ENCODE measurements at regions not wholly inside any gene's neighbourhood (a gene's known extent, or its start where the extent isn't known, plus 50 kb on each side); places are given as distances from the start of the nearest gene placed in this dataset.

DNA sequence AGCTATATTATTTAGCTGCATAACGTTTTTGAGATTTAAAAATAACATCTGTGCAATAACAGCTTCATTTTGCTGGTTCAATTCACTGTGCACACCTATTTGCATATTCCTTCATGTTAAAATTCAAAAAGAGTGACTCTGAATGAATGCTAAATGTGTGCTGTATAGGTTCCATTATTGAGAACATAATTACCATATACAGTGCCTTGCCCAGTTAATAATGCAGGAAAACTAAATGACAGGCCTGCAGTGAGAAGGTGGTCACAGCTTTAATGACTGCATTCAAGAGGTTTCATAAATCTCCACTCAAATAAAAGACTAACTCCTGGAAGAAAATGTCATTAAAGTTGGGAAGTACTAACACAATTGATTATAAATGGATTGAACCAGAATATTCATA is 1183.2 kb upstream of the ADGRL3 start:
- H3K4me3 Mint-ChIP-seq (ENCODE audit: low read depth) = no peak overlapping the region
- no peak for DNase-seq (ENCODE audit: low spot score)
- intact Hi-C loops (cut with micrococcal nuclease) = no loop called here
- H3K36me3 Mint-ChIP-seq (ENCODE audit: low read depth) = no peaks in the 10 kb centered on the region
- no peaks in the 10 kb centered on the region for H3K4me1 Mint-ChIP-seq (ENCODE audit: low read depth)
- peaks cover 14% of the 10 kb centered on the region for H3K9me3 Mint-ChIP-seq
- H3K27ac Mint-ChIP-seq = no peak overlapping the region
- no peaks in the 10 kb centered on the region for H3K27me3 Mint-ChIP-seq (ENCODE audit: low read depth)

DNA sequence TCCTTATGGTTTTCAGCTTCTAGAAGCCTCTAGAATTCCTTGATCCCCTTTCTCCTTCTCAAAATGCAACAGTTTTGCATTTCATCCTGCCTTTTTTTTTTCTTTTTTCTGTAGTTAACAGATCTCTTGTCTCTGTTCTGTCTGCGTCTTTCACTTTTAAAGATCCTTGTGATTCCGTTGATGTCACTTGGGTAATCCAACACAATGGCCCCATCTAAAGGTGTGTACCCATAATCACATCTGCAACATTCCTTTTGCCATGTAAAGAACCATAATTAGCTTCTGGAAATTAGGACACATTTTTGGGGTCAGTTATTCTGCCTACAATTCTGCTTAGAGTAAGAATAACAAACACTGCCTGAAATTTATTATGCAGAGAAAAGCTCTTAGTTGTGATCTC is 1180.9 kb upstream of the ADGRL3 start:
- intact Hi-C loops (cut with micrococcal nuclease) = no loop called here
- DNase-seq (ENCODE audit: low spot score) = no peak
- no peak overlapping the region for H3K27ac Mint-ChIP-seq
- H3K9me3 Mint-ChIP-seq = peaks cover 8% of the 10 kb centered on the region
- no peaks in the 10 kb centered on the region for H3K4me1 Mint-ChIP-seq (ENCODE audit: low read depth)
- no peaks in the 10 kb centered on the region for H3K36me3 Mint-ChIP-seq (ENCODE audit: low read depth)
- H3K4me3 Mint-ChIP-seq (ENCODE audit: low read depth) = no peak overlapping the region
- no peaks in the 10 kb centered on the region for H3K27me3 Mint-ChIP-seq (ENCODE audit: low read depth)

DNA sequence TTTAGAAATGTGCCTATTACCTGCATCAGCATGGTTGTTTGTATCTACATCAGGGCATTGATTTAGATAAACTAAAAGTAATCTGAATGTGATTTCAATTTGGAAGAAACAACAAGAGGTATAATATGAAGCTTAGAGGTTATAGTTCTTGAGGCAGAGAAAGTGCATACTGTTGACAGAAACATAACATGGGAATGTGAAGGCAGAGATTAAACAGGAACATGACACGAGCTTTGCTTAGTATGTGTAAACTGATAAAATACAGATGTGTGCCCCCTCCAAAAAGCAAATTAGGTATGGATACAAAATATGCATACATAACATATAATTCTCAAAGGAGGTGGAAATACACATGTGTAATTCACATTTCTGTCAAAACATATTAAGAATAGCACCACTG is 1180.2 kb upstream of the ADGRL3 start:
- Mint-ChIP-seq H3K4me1 (ENCODE audit: low read depth) (no peaks in the 10 kb centered on the region), H3K36me3 (ENCODE audit: low read depth) (no peaks in the 10 kb centered on the region), H3K27ac (no peak overlapping the region), H3K4me3 (ENCODE audit: low read depth) (no peak overlapping the region), H3K27me3 (ENCODE audit: low read depth) (no peaks in the 10 kb centered on the region), H3K9me3 (peaks cover 7% of the 10 kb centered on the region)
- intact Hi-C loops (cut with micrococcal nuclease) = no loop called here
- no peak for DNase-seq (ENCODE audit: low spot score)

DNA sequence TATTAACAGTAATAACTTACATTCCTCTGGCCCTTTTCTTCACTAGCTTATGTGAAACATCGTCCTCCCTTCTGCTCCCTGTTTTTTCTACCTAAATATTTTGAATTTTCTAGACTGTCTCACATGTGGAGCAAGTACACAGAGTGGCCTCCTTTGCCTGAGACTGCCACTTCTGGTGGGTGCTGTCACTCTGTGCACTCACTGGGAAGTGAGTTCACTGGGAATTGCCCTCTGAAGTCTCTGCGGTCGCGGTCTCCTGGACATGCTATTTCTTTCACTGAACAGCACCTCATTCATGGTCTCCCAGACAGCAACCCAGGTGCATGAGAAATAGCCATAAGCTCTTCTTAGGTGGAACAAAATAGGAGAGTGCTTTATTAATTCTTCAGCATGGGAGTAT is 1179.7 kb upstream of the ADGRL3 start:
- Mint-ChIP-seq H3K4me3 (ENCODE audit: low read depth) (no peak overlapping the region), H3K9me3 (peaks cover 8% of the 10 kb centered on the region), H3K27me3 (ENCODE audit: low read depth) (no peaks in the 10 kb centered on the region), H3K36me3 (ENCODE audit: low read depth) (no peaks in the 10 kb centered on the region), H3K4me1 (ENCODE audit: low read depth) (no peaks in the 10 kb centered on the region), H3K27ac (no peak overlapping the region)
- intact Hi-C loops (cut with micrococcal nuclease) = no loop called here
- DNase-seq (ENCODE audit: low spot score) = no peak

DNA sequence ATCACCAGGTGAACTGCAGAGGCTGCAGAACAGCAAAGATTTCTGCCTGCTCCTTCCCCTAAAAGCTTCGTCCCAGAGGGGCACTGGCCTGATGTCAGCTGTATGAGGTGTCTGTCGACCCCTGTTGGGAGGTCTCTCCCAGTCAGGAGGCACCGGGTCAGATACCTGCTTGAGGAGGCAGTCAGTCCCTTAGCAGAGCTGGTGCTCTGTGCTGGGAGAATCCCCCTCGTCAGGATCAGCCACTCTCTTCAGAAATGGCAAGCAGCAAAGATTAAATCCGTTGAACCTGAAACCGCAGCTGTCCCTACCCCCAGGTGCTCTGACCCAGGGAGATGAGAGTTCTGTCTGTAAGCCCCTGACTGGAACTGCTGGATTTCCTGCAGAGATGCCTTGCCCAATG is 1166.3 kb upstream of the ADGRL3 start:
- H3K4me1 Mint-ChIP-seq (ENCODE audit: low read depth) = no peaks in the 10 kb centered on the region
- no peaks in the 10 kb centered on the region for H3K36me3 Mint-ChIP-seq (ENCODE audit: low read depth)
- no peak for DNase-seq (ENCODE audit: low spot score)
- no peaks in the 10 kb centered on the region for H3K27me3 Mint-ChIP-seq (ENCODE audit: low read depth)
- H3K27ac Mint-ChIP-seq = no peak overlapping the region
- peaks cover 9% of the 10 kb centered on the region for H3K9me3 Mint-ChIP-seq
- intact Hi-C loops (cut with micrococcal nuclease) = no loop called here
- no peak overlapping the region for H3K4me3 Mint-ChIP-seq (ENCODE audit: low read depth)

DNA sequence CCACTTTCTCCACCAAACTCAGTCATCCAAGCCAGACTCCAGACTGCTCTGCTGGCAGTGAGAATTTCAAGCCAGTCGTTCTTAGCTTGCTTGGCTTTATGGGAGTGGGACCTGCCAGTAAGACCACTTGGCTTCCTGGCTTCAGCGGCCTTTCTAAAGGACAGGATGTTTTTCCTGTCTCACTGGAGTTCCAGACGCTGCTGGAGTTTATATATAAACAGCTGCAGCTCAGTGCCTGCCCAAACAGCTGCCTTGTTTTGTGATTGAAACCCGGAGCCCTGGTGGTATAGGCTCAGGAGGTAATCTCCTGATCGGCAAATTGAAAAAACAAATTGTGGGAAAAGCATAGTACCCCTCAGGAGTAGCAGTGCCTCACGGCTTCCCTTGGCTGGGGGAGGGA is 1165.8 kb upstream of the ADGRL3 start:
- Mint-ChIP-seq H3K4me1 (ENCODE audit: low read depth) (no peaks in the 10 kb centered on the region), H3K27ac (no peak overlapping the region), H3K9me3 (peaks cover 9% of the 10 kb centered on the region), H3K27me3 (ENCODE audit: low read depth) (no peaks in the 10 kb centered on the region), H3K36me3 (ENCODE audit: low read depth) (no peaks in the 10 kb centered on the region), H3K4me3 (ENCODE audit: low read depth) (no peak overlapping the region)
- no peak for DNase-seq (ENCODE audit: low spot score)
- intact Hi-C loops (cut with micrococcal nuclease) = no loop called here

DNA sequence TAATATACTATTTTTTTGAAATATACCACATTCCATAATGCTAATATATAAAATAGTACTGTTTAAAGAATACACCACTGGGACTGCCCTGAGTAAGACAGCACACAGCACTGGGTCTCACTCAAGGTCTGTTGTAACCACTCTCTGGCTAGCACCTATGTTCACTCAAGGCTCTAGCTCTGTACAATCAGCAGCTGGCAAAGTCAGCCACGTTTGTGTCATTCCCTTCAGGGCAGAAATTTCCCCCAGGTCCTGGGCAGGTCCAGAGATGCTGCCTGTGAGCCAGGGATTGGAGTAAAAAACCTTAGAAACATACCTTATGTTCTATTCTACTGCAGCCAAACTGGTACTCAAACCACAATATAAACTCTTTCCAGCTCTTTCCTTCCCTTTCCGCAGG is 1160.2 kb upstream of the ADGRL3 start:
- no peaks in the 10 kb centered on the region for H3K4me1 Mint-ChIP-seq (ENCODE audit: low read depth)
- DNase-seq (ENCODE audit: low spot score) = no peak
- no peak overlapping the region for H3K4me3 Mint-ChIP-seq (ENCODE audit: low read depth)
- H3K9me3 Mint-ChIP-seq = peaks cover 6% of the 10 kb centered on the region
- intact Hi-C loops (cut with micrococcal nuclease) = no loop called here
- H3K36me3 Mint-ChIP-seq (ENCODE audit: low read depth) = no peaks in the 10 kb centered on the region
- no peak overlapping the region for H3K27ac Mint-ChIP-seq
- H3K27me3 Mint-ChIP-seq (ENCODE audit: low read depth) = no peaks in the 10 kb centered on the region

DNA sequence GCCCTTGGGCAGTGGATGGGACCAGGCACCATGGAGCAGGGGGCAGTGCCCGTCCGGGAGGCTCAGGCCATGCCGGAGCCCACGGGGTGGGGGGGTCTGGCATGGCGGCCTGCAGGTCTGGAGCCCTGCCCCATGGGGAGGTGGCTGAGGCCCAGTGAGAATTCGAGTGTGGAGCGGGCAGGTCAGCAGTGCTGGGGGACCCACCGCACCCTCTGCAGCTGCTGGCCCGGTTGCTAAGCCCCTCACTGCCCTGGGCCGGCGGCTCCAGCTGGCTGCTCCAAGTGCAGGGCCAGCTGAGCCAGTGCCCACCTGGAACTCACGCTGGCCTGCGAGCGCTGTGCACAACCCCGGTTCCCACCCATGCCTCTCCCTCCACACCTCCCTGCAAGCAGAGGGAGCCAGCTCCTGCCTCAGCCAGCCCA is 1157.9 kb upstream of the ADGRL3 start:
- H3K27me3 Mint-ChIP-seq (ENCODE audit: low read depth) = no peaks in the 10 kb centered on the region
- peaks cover 9% of the 10 kb centered on the region for H3K9me3 Mint-ChIP-seq
- intact Hi-C loops (cut with micrococcal nuclease) = no loop called here
- no peak overlapping the region for H3K27ac Mint-ChIP-seq
- H3K4me1 Mint-ChIP-seq (ENCODE audit: low read depth) = no peaks in the 10 kb centered on the region
- no peaks in the 10 kb centered on the region for H3K36me3 Mint-ChIP-seq (ENCODE audit: low read depth)
- DNase-seq (ENCODE audit: low spot score) = no peak
- no peak overlapping the region for H3K4me3 Mint-ChIP-seq (ENCODE audit: low read depth)

DNA sequence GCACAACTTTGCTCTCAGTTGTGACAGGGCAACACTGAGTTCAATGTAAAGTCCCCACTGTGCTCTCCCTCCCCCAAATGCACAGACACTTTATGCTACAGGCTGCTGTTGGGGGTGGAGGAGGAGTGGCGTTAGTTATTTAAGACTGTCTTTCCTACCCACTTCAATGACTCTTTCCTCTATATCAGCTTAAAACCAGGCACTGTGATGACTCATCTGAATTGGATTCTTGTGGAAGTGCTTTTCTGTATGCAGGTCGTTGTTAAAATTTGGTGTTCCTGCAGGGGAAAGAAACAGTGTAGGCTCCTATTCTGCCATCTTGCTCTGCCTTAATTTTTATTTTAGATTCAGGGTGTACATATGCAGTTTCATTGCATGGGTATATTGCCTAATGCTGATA is 1157.2 kb upstream of the ADGRL3 start:
- DNase-seq (ENCODE audit: low spot score) = no peak
- no peak overlapping the region for H3K4me3 Mint-ChIP-seq (ENCODE audit: low read depth)
- no peaks in the 10 kb centered on the region for H3K4me1 Mint-ChIP-seq (ENCODE audit: low read depth)
- no peaks in the 10 kb centered on the region for H3K27me3 Mint-ChIP-seq (ENCODE audit: low read depth)
- intact Hi-C loops (cut with micrococcal nuclease) = no loop called here
- H3K36me3 Mint-ChIP-seq (ENCODE audit: low read depth) = no peaks in the 10 kb centered on the region
- H3K27ac Mint-ChIP-seq = no peak overlapping the region
- H3K9me3 Mint-ChIP-seq = peaks cover 5% of the 10 kb centered on the region

DNA sequence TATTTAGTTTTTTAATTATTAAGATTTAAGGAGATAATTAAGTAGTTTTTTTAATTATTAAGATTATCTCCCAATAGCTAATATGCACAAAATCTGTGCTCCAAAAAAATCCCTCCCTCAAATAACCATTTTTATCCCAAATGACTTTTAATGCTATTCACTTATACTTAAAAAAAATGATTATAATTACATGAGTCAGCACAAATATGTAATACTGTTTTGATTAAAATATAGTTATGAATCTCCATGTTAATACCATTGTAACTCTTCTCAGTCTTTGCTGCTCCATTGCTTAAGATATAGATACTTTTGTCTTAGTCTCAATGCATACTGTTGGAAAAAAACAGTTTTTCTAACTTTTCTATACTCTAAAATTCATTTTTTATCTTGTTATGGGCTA is 1121.1 kb upstream of the ADGRL3 start:
- H3K4me3 Mint-ChIP-seq (ENCODE audit: low read depth) = no peak overlapping the region
- DNase-seq (ENCODE audit: low spot score) = no peak
- no peaks in the 10 kb centered on the region for H3K4me1 Mint-ChIP-seq (ENCODE audit: low read depth)
- H3K9me3 Mint-ChIP-seq = peaks cover 25% of the 10 kb centered on the region
- no peak overlapping the region for H3K27ac Mint-ChIP-seq
- no peaks in the 10 kb centered on the region for H3K27me3 Mint-ChIP-seq (ENCODE audit: low read depth)
- H3K36me3 Mint-ChIP-seq (ENCODE audit: low read depth) = no peaks in the 10 kb centered on the region
- intact Hi-C loops (cut with micrococcal nuclease) = no loop called here

DNA sequence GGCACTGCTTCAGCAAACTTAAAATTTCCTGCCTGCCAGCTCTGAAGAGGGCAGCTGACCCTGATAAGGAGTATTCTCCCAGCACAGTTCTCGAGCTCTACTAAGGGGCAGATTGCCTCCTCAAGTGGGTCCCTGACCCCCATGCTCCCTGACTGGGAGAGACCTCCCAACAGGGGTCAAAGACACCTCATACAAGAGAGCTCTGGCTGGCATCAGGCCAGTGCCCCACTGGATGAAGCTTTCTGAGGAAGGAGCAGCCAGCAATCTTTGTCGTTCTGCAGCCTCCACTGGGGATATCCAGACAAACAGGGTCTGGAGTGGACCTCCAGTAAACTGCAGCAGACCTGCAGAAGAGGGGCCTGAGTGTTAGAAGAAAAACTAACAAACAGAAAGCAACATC is 1118.3 kb upstream of the ADGRL3 start:
- Mint-ChIP-seq H3K36me3 (ENCODE audit: low read depth) (no peaks in the 10 kb centered on the region), H3K4me3 (ENCODE audit: low read depth) (no peak overlapping the region), H3K4me1 (ENCODE audit: low read depth) (no peaks in the 10 kb centered on the region), H3K9me3 (peaks cover 22% of the 10 kb centered on the region), H3K27ac (no peak overlapping the region), H3K27me3 (ENCODE audit: low read depth) (no peaks in the 10 kb centered on the region)
- DNase-seq (ENCODE audit: low spot score) = no peak
- intact Hi-C loops (cut with micrococcal nuclease) = no loop called here

DNA sequence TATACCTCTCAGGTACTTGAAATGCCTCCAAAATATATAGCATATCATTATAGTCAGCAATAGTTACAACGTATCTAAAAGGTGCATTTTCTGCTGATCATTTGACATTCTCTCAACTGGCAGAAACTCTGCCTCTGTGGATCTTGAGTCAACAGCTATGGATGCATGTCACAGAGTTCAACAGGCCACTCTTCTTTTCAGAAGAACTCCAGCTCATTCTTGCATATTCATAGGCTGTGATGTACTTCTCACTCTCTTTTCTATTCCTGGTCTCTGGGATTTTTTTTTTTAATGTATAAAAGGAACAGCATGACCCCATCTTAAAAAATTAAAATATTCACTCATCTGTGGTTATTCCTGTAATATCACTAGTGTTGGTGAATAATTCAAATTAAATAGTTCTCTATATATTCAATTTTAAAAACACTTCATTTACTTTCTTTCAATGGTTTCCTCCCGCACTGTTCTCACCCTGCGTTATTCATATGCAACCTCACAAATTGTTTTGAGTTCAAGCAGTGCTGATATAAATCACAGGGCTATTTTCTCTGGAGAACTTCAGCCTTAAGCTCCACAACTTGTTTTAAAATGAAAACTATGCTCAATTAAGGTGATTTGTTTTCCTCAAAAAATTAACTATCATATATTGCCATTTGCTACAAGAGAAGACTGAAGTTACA is 1111.2 kb upstream of the ADGRL3 start:
- Mint-ChIP-seq H3K9me3 (peaks cover 16% of the 10 kb centered on the region), H3K4me1 (ENCODE audit: low read depth) (no peaks in the 10 kb centered on the region), H3K36me3 (ENCODE audit: low read depth) (no peaks in the 10 kb centered on the region), H3K27ac (no peak overlapping the region), H3K27me3 (ENCODE audit: low read depth) (no peaks in the 10 kb centered on the region), H3K4me3 (ENCODE audit: low read depth) (no peak overlapping the region)
- intact Hi-C loops (cut with micrococcal nuclease) = no loop called here
- no peak for DNase-seq (ENCODE audit: low spot score)

DNA sequence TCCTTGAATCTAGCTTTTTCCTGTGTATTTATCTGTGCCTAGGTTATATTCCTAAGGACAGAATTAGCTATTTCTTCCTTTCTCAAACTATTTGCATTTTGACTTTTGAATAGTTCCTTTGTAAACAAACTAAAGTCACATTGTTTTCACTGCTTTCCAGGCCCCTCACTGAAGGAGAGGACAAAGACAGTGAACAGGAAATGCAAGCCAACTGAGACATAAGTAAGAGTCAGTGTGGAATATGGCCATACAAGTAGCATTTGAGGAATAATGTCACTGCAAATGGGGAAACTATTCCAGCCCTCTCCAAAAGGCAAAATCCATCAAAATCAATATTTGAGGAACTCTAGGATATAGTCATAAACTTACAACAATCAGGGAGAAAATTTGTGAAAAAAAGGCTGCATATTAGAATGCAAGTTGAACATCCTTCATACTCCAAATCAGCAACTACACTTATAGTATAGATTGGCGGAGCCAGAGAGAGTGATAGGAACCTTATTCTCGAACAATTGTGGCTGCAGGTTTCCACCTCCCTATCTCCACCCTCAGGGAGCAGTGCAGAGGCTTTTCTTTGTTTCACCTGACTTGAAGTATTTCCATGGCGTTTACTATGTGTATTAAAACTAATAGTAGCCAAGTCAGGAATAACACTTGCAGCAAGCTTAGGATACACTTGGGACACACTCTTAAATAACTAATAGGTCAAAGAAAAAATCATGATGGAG is 1110.4 kb upstream of the ADGRL3 start:
- DNase-seq (ENCODE audit: low spot score) = no peak
- Mint-ChIP-seq H3K4me3 (ENCODE audit: low read depth) (no peak overlapping the region), H3K9me3 (peaks cover 11% of the 10 kb centered on the region), H3K36me3 (ENCODE audit: low read depth) (no peaks in the 10 kb centered on the region), H3K4me1 (ENCODE audit: low read depth) (no peaks in the 10 kb centered on the region), H3K27me3 (ENCODE audit: low read depth) (no peaks in the 10 kb centered on the region), H3K27ac (no peak overlapping the region)
- intact Hi-C loops (cut with micrococcal nuclease) = no loop called here

Measured in activated T-helper 2 cell treated with anti-CD3 and anti-CD28 coated beads, Interferon-gamma antibody, Interleukin-2, Interleukin-4, amounts not matched to agents 10 μg/mL and 5 μg/mL and 100 μg/mL, durations not matched to agents 14 hours and 24 hours and 36 hours (primary cell).